ENCODE measurements at regions not wholly inside any gene's neighbourhood (a gene's known extent, or its start where the extent isn't known, plus 50 kb on each side); places are given as distances from the start of the nearest gene placed in this dataset.
A peak's percentile ranks its signal among the peaks of the same experiment; 100 is the strongest.

GRCh38 chr13:50586414-50587083 is 256.9 kb downstream of the DLEU7 start:
- WGBS (ENCODE audit: insufficient coverage) = 92% methylated on average over 2 of the region's 8 CpGs
- no peaks in the 10 kb centered on the region for H3K9me3 Mint-ChIP-seq (ENCODE audit: insufficient read depth)
- POLR2A ChIA-PET = interaction anchor here (0.6 kb wide), 1 partner anchor 1235 kb away, joined by 4 read pairs; no protein-coding TSS in a partner anchor
- no peak for TF ChIP-seq EZH2 (IDR thresholded peaks at IDR 0.05; ENCODE audit: borderline replicate concordance, insufficient read depth, low read depth, low read length, poor library complexity, severe bottlenecking)
- TF ChIP-seq, protein P1, sequence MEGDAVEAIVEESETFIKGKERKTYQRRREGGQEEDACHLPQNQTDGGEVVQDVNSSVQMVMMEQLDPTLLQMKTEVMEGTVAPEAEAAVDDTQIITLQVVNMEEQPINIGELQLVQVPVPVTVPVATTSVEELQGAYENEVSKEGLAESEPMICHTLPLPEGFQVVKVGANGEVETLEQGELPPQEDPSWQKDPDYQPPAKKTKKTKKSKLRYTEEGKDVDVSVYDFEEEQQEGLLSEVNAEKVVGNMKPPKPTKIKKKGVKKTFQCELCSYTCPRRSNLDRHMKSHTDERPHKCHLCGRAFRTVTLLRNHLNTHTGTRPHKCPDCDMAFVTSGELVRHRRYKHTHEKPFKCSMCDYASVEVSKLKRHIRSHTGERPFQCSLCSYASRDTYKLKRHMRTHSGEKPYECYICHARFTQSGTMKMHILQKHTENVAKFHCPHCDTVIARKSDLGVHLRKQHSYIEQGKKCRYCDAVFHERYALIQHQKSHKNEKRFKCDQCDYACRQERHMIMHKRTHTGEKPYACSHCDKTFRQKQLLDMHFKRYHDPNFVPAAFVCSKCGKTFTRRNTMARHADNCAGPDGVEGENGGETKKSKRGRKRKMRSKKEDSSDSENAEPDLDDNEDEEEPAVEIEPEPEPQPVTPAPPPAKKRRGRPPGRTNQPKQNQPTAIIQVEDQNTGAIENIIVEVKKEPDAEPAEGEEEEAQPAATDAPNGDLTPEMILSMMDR (IDR thresholded peaks at IDR 0.05) = no peak
- Histone ChIP-seq H2AFZ (ENCODE audit: insufficient read depth, low read depth, low read length, poor library complexity, severe bottlenecking) (peak overlapping the region; percentile 81), H3K9me3 (ENCODE audit: control extremely low read depth in 1 of 3, control insufficient read depth in 2 of 3, insufficient read depth in 1 of 3, low read length in 2 of 3) (peaks cover 0 to 3% (median 0%) of the 10 kb centered on the region in 3 donors), H3K4me2 (replicated peaks; ENCODE audit: low read depth, low read length, poor library complexity, severe bottlenecking) (peak overlapping the region; percentile 69), H3K36me3 (replicated peaks in 1 of 2; ENCODE audit: control extremely low read depth in 1 of 2, control insufficient read depth in 1 of 2, extremely low read depth in 1 of 2, insufficient read depth in 2 of 2, low read length in 1 of 2) (no peaks in the 10 kb centered on the region), H4K20me1 (ENCODE audit: control insufficient read depth, insufficient read depth, low read length, poor library complexity, severe bottlenecking) (no peaks in the 10 kb centered on the region), H3K27ac (ENCODE audit: low read length in 2 of 2) (peak overlapping the region; percentile 47 to 77), H3K27me3 (replicated peaks in 1 of 4; ENCODE audit: control extremely low read depth in 1 of 4, control insufficient read depth in 3 of 4, insufficient read depth in 4 of 4, low read length in 3 of 4) (no peaks in the 10 kb centered on the region), H3K79me2 (ENCODE audit: control insufficient read depth, insufficient read depth, low read length) (no peaks in the 10 kb centered on the region), H3K4me3 (ENCODE audit: control extremely low read depth in 1 of 5, extremely low read depth in 1 of 5, insufficient read depth in 1 of 5, low read depth in 2 of 5, low read length in 4 of 5) (peak overlapping the region in 1 of 5 experiments; percentile 18), H3K9ac (ENCODE audit: low read length) (peak overlapping the region; percentile 43), H3K4me1 (ENCODE audit: control insufficient read depth in 2 of 2, insufficient read depth in 2 of 2, low read length in 2 of 2) (peaks cover 53 to 55% of the 10 kb centered on the region in 2 donors)
- H3K27me3 Mint-ChIP-seq = no peaks in the 10 kb centered on the region
- CTCF ChIA-PET = interaction anchor here (1.2 kb wide), 2 partner anchors 325 to 610 kb away, joined by 4 to 5 read pairs; no protein-coding TSS in a partner anchor
- H3K27ac Mint-ChIP-seq = peak overlapping the region; percentile 90
- H3K4me3 Mint-ChIP-seq = peak overlapping the region; percentile 70
- H3K4me1 Mint-ChIP-seq = peaks cover 56% of the 10 kb centered on the region
- no peak for ATAC-seq (ENCODE audit: low read depth)
- intact Hi-C loops (cut with micrococcal nuclease) = no loop called here
- DNase-seq = no peak

- TF ChIP-seq, protein P1 (IDR thresholded peaks at IDR 0.05) = no peak
- TF ChIP-seq EZH2 (IDR thresholded peaks at IDR 0.05; ENCODE audit: borderline replicate concordance, insufficient read depth, low read depth, low read length, poor library complexity, severe bottlenecking) = no peak
- DNase-seq (peak; percentile 62), ATAC-seq (ENCODE audit: low read depth) (peak; percentile 80)
- Mint-ChIP-seq H3K27ac (peak overlapping the region; percentile 90), H3K27me3 (no peaks in the 10 kb centered on the region), H3K4me3 (peak overlapping the region; percentile 70), H3K9me3 (ENCODE audit: insufficient read depth) (no peaks in the 10 kb centered on the region), H3K4me1 (peaks cover 55% of the 10 kb centered on the region)
- Histone ChIP-seq H3K4me3 (ENCODE audit: control extremely low read depth in 1 of 5, extremely low read depth in 1 of 5, insufficient read depth in 1 of 5, low read depth in 2 of 5, low read length in 4 of 5) (peak overlapping the region in 1 of 5 experiments; percentile 18), H3K79me2 (ENCODE audit: control insufficient read depth, insufficient read depth, low read length) (no peaks in the 10 kb centered on the region), H3K27ac (ENCODE audit: low read length in 2 of 2) (peak overlapping the region; percentile 47 to 77), H2AFZ (ENCODE audit: insufficient read depth, low read depth, low read length, poor library complexity, severe bottlenecking) (peak overlapping the region; percentile 81), H4K20me1 (ENCODE audit: control insufficient read depth, insufficient read depth, low read length, poor library complexity, severe bottlenecking) (no peaks in the 10 kb centered on the region), H3K36me3 (replicated peaks in 1 of 2; ENCODE audit: control extremely low read depth in 1 of 2, control insufficient read depth in 1 of 2, extremely low read depth in 1 of 2, insufficient read depth in 2 of 2, low read length in 1 of 2) (no peaks in the 10 kb centered on the region), H3K4me1 (ENCODE audit: control insufficient read depth in 2 of 2, insufficient read depth in 2 of 2, low read length in 2 of 2) (peaks cover 58 to 61% of the 10 kb centered on the region in 2 donors), H3K9me3 (ENCODE audit: control extremely low read depth in 1 of 3, control insufficient read depth in 2 of 3, insufficient read depth in 1 of 3, low read length in 2 of 3) (peaks cover 0 to 3% (median 0%) of the 10 kb centered on the region in 3 donors), H3K27me3 (replicated peaks in 1 of 4; ENCODE audit: control extremely low read depth in 1 of 4, control insufficient read depth in 3 of 4, insufficient read depth in 4 of 4, low read length in 3 of 4) (no peaks in the 10 kb centered on the region), H3K9ac (ENCODE audit: low read length) (peak overlapping the region; percentile 43), H3K4me2 (replicated peaks; ENCODE audit: low read depth, low read length, poor library complexity, severe bottlenecking) (peak overlapping the region; percentile 69)
- intact Hi-C loops (cut with micrococcal nuclease) = no loop called here
- ChIA-PET CTCF (interaction anchor here (1.1 to 4.0 kb wide), 5 partner anchors 13 to 611 kb away, joined by 3 to 21 read pairs (median 4); no protein-coding TSS in a partner anchor), POLR2A (interaction anchor here (1.1 to 1.4 kb wide), 2 partner anchors 48 to 78 kb away, joined by 3 to 7 read pairs; no protein-coding TSS in a partner anchor)
- 43% methylated on average over 2 of the region's 4 CpGs for WGBS (ENCODE audit: insufficient coverage)
These were observed 256.4 kb downstream of the DLEU7 start for GRCh38 chr13:50587115-50587514.
